Motor neuron (in vitro differentiated cells): ENCODE measurements at regions not wholly inside any gene's neighbourhood (a gene's known extent, or its start where the extent isn't known, plus 50 kb on each side); places are given as distances from the start of the nearest gene placed in this dataset.

Experiments used
- ATAC-seq, 8 experiments: fragments of 200-7000 bp; cut with Tn5 transposase; replicated peaks in 6 of 8; 2 replicates each; pipeline ENCODE4 v1.8.0; 2021; ENCODE audit warnings: mild to moderate bottlenecking in 8 of 8, moderate library complexity in 8 of 8
- H3K27ac ChIP-seq, 2 donors: fragments of 250-450 bp; sonication (Bioruptor Pico); 2 replicates each; pipeline ENCODE4 v1.9.0; 2021; ENCODE audit warnings: antibody characterized with exemption in 2 of 2, mild to moderate bottlenecking in 2 of 2, moderate library complexity in 1 of 2
- H3K4me1 ChIP-seq, 2 donors: fragments of 250-450 bp; sonication (Bioruptor Pico); replicated peaks in 1 of 2; 2 replicates each; pipeline ENCODE4 v1.6.1; 2021; ENCODE audit warnings: antibody characterized with exemption in 2 of 2, mild to moderate bottlenecking in 2 of 2, moderate library complexity in 1 of 2
- H3K4me3 ChIP-seq, 5 donors: fragments of 250-450 bp; sonication (Bioruptor Pico); 2 replicates each; pipeline ENCODE4 v1.9.0; 2021; ENCODE audit warnings: antibody characterized with exemption in 5 of 5, mild to moderate bottlenecking in 5 of 5, moderate library complexity in 4 of 5
- WGBS, 10 experiments: fragments of 450-650 bp; shearing (Covaris generic); methylation state at CpG; one replicate each; pipeline ENCODE4 v1.0.0; 2022; 5-methylcytosine and 5-hydroxymethylcytosine counted together
- in situ Hi-C, 9 experiments: fragments of 400-800 bp; cut with MboI; loops; one replicate each; pipeline ENCODE4 v1.15.0; 2021; ENCODE audit warnings: low sequenced_read_pairs in 9 of 9, low pct_unique_long_range_greater_than_20kb in 2 of 9; ENCODE audit not compliant: unreplicated experiment in 9 of 9

- Histone ChIP-seq H3K4me1 (no peaks in the 10 kb centered on the region), H3K27ac (no peak overlapping the region), H3K4me3 (no peak overlapping the region)
- in situ Hi-C loops: no loop called here
- no peak for ATAC-seq
- 20 to 88% (median 77%) methylated on average over 1 to 7 of the region's 7 CpGs; no CpG with 5 or more reads in 2 of the 10 experiments for WGBS, 10 experiments
Measured at GRCh38 chr9:89821081-89821480, 216.3 kb downstream of the GADD45G start.

GRCh38 chr9:89822996-89823395 is 218.2 kb downstream of the GADD45G start:
- in situ Hi-C loops: no loop called here
- Histone ChIP-seq H3K4me1 (no peaks in the 10 kb centered on the region), H3K4me3 (no peak overlapping the region), H3K27ac (no peak overlapping the region)
- WGBS, 10 experiments: 19 to 100% (median 56%) methylated on average over 1 to 2 of the region's 2 CpGs; no CpG with 5 or more reads in 4 of the 10 experiments
- ATAC-seq: no peak

GRCh38 chr9:89825669-89826068 is 220.9 kb downstream of the GADD45G start:
- ATAC-seq: peak in 3 of 8 experiments; percentile 51 to 98 (median 93)
- in situ Hi-C loops: loop anchor here in 1 of 9 experiments (25.0 kb wide), 1 partner anchor 162 kb away; no protein-coding TSS in a partner anchor
- Histone ChIP-seq H3K27ac (no peak overlapping the region), H3K4me3 (no peak overlapping the region), H3K4me1 (no peaks in the 10 kb centered on the region)
- WGBS, 10 experiments: 52 to 86% (median 76%) methylated on average over 1 to 4 of the region's 4 CpGs; no CpG with 5 or more reads in 4 of the 10 experiments

GRCh38 chr9:89826186-89826585 is 221.4 kb downstream of the GADD45G start:
- peak in 1 of 8 experiments; percentile 16 for ATAC-seq
- no peak overlapping the region for H3K27ac ChIP-seq
- WGBS, 10 experiments: 72 to 98% methylated on average over 2 to 5 of the region's 8 CpGs; no CpG with 5 or more reads in 8 of the 10 experiments
- H3K4me3 ChIP-seq: no peak overlapping the region
- H3K4me1 ChIP-seq: no peaks in the 10 kb centered on the region
- in situ Hi-C loops: loop anchor here in 1 of 9 experiments (25.0 kb wide), 1 partner anchor 161 kb away; no protein-coding TSS in a partner anchor

GRCh38 chr9:89829346-89829745 is 224.5 kb downstream of the GADD45G start:
- in situ Hi-C loops: loop anchor here in 1 of 9 experiments (25.0 kb wide), 1 partner anchor 158 kb away; no protein-coding TSS in a partner anchor
- H3K4me3 ChIP-seq: no peak overlapping the region
- no peak for ATAC-seq
- no peaks in the 10 kb centered on the region for H3K4me1 ChIP-seq
- WGBS, 10 experiments: 67 to 94% (median 93%) methylated on average over 2 to 4 of the region's 4 CpGs; no CpG with 5 or more reads in 7 of the 10 experiments
- no peak overlapping the region for H3K27ac ChIP-seq

- peaks cover 34 to 39% of the 10 kb centered on the region in 2 donors for H3K4me1 ChIP-seq
- 40 to 92% (median 70%) methylated on average over 1 to 5 of the region's 5 CpGs; no CpG with 5 or more reads in 2 of the 10 experiments for WGBS, 10 experiments
- no peak for ATAC-seq
Measured at GRCh38 chr9:89835666-89836065, 230.9 kb downstream of the GADD45G start.

GRCh38 chr9:89837162-89837933 is 232.5 kb downstream of the GADD45G start:
- peak; percentile 20 to 83 (median 47) for ATAC-seq
- peaks cover 34 to 39% of the 10 kb centered on the region in 2 donors for H3K4me1 ChIP-seq
- H3K27ac ChIP-seq: peak overlapping the region; percentile 6 to 62
- whole genome bisulfite sequencing, 10 experiments: 0 to 67% (median 45%) methylated on average over 1 to 7 of the region's 11 CpGs; no CpG with 5 or more reads in 1 of the 10 experiments
- in situ Hi-C loops: loop anchor here in 1 of 9 experiments (25.0 kb wide), 1 partner anchor 150 kb away; no protein-coding TSS in a partner anchor
- no peak overlapping the region for H3K4me3 ChIP-seq

More at GRCh38 chr9:89835666-89836065, 230.9 kb downstream of the GADD45G start:
- H3K4me3 ChIP-seq: no peak overlapping the region
- H3K27ac ChIP-seq: no peak overlapping the region
- in situ Hi-C loops: loop anchor here in 1 of 9 experiments (25.0 kb wide), 1 partner anchor 152 kb away; no protein-coding TSS in a partner anchor

GRCh38 chr9:89837934-89838310 is 233.1 kb downstream of the GADD45G start:
- WGBS, 10 experiments: 70 to 100% (median 100%) methylated on average over 1 to 2 of the region's 5 CpGs; no CpG with 5 or more reads in 6 of the 10 experiments
- in situ Hi-C loops: loop anchor here in 1 of 9 experiments (25.0 kb wide), 1 partner anchor 149 kb away; no protein-coding TSS in a partner anchor
- peaks cover 34 to 39% of the 10 kb centered on the region in 2 donors for H3K4me1 ChIP-seq
- no peak overlapping the region for H3K4me3 ChIP-seq
- ATAC-seq: peak in 3 of 8 experiments; percentile 31 to 36 (median 32)
- H3K27ac ChIP-seq: peak overlapping the region; percentile 6 to 62

- Histone ChIP-seq H3K4me1 (peaks cover 34 to 39% of the 10 kb centered on the region in 2 donors), H3K4me3 (no peak overlapping the region), H3K27ac (no peak overlapping the region)
- 71 to 100% (median 85%) methylated on average over 1 to 6 of the region's 6 CpGs; no CpG with 5 or more reads in 1 of the 10 experiments for WGBS, 10 experiments
- in situ Hi-C loops: loop anchor here in 1 of 9 experiments (25.0 kb wide), 1 partner anchor 149 kb away; no protein-coding TSS in a partner anchor
- ATAC-seq: no peak
Measured at GRCh38 chr9:89838621-89839020, 233.8 kb downstream of the GADD45G start.

- ATAC-seq: peak; percentile 73 to 88 (median 80)
- in situ Hi-C loops: loop anchor here in 1 of 9 experiments (25.0 kb wide), 1 partner anchor 148 kb away; no protein-coding TSS in a partner anchor
- Histone ChIP-seq H3K4me3 (no peak overlapping the region), H3K4me1 (peaks cover 34 to 39% of the 10 kb centered on the region in 2 donors), H3K27ac (no peak overlapping the region)
- 0 to 83% (median 48%) methylated on average over 1 to 4 of the region's 4 CpGs; no CpG with 5 or more reads in 3 of the 10 experiments for WGBS, 10 experiments
Measured at GRCh38 chr9:89839449-89839848, 234.6 kb downstream of the GADD45G start.

- no peak overlapping the region for H3K4me3 ChIP-seq
- ATAC-seq: peak; percentile 4 to 19 (median 8)
- 31 to 100% (median 75%) methylated on average over 1 to 6 of the region's 7 CpGs; no CpG with 5 or more reads in 3 of the 10 experiments for WGBS, 10 experiments
- in situ Hi-C loops: loop anchor here in 1 of 9 experiments (25.0 kb wide), 1 partner anchor 147 kb away; no protein-coding TSS in a partner anchor
- H3K27ac ChIP-seq: peak overlapping the region in 1 of 2 donors; percentile 6
- peaks cover 34 to 40% of the 10 kb centered on the region in 2 donors for H3K4me1 ChIP-seq
Measured at GRCh38 chr9:89839952-89840351, 235.1 kb downstream of the GADD45G start.

GRCh38 chr9:89841456-89841855 is 236.6 kb downstream of the GADD45G start:
- no peak overlapping the region for H3K27ac ChIP-seq
- no peak overlapping the region for H3K4me3 ChIP-seq
- no peak for ATAC-seq
- WGBS, 10 experiments: 71 to 86% (median 78%) methylated on average over 3 to 4 of the region's 5 CpGs; no CpG with 5 or more reads in 4 of the 10 experiments
- H3K4me1 ChIP-seq: peaks cover 35 to 36% of the 10 kb centered on the region in 2 donors
- in situ Hi-C loops: loop anchor here in 1 of 9 experiments (25.0 kb wide), 1 partner anchor 146 kb away; no protein-coding TSS in a partner anchor
